ENCODE measurements at regions not wholly inside any gene's neighbourhood (a gene's known extent, or its start where the extent isn't known, plus 50 kb on each side); places are given as distances from the start of the nearest gene placed in this dataset.

DNA sequence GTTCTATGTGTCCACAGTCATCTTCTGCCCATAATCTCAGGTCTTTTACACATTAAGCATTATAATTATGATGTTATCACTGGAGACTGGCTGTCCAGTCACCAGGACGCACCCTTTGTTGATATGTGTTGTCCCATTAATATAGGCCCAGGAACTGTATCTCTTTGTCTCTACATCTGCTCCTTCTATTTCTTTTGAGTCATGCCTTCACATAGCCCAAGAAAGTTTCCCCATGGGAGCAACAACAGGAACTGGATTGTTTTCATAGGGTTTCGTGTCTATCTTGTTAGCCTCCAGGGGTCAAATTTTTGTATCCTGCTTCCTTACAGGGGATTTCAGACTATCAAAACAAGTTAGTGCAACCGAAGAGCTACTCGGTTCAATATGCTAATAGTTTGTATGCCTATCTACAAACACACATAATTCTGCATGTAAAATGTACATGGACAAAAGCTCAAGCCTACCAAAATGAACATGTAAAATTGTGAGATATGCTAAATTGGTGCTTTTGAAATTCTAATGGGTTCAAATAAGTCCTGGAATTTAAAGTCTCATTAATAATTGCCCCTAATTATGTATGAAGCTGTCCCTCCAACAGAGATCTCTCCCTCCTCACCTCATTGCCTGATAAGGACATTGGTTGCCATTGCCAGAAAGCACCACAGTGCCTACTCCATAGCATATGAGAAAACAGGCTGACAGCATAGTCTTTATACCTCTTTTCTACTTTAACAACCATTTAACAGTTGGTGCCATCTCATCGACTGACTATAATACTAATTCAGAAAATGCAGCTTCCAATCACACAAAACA lies 99.8 kb upstream of the DIO2 start:
- TF ChIP-seq, protein P1, sequence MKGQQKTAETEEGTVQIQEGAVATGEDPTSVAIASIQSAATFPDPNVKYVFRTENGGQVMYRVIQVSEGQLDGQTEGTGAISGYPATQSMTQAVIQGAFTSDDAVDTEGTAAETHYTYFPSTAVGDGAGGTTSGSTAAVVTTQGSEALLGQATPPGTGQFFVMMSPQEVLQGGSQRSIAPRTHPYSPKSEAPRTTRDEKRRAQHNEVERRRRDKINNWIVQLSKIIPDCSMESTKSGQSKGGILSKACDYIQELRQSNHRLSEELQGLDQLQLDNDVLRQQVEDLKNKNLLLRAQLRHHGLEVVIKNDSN (CRISPR knock-in tag; IDR thresholded peaks at IDR 0.05), result no peak
- no peak for TF ChIP-seq GABPB1 (CRISPR knock-in tag; IDR thresholded peaks at IDR 0.05)
- TF ChIP-seq ZNF512 (CRISPR knock-in tag; IDR thresholded peaks at IDR 0.05; ENCODE audit: borderline replicate concordance), result no peak
- no peak for TF ChIP-seq SP1 (CRISPR knock-in tag; conservative IDR thresholded peaks at IDR 0.05)
- TF ChIP-seq, protein P2, sequence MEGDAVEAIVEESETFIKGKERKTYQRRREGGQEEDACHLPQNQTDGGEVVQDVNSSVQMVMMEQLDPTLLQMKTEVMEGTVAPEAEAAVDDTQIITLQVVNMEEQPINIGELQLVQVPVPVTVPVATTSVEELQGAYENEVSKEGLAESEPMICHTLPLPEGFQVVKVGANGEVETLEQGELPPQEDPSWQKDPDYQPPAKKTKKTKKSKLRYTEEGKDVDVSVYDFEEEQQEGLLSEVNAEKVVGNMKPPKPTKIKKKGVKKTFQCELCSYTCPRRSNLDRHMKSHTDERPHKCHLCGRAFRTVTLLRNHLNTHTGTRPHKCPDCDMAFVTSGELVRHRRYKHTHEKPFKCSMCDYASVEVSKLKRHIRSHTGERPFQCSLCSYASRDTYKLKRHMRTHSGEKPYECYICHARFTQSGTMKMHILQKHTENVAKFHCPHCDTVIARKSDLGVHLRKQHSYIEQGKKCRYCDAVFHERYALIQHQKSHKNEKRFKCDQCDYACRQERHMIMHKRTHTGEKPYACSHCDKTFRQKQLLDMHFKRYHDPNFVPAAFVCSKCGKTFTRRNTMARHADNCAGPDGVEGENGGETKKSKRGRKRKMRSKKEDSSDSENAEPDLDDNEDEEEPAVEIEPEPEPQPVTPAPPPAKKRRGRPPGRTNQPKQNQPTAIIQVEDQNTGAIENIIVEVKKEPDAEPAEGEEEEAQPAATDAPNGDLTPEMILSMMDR (IDR thresholded peaks at IDR 0.05), result no peak
- TF ChIP-seq, protein P3, sequence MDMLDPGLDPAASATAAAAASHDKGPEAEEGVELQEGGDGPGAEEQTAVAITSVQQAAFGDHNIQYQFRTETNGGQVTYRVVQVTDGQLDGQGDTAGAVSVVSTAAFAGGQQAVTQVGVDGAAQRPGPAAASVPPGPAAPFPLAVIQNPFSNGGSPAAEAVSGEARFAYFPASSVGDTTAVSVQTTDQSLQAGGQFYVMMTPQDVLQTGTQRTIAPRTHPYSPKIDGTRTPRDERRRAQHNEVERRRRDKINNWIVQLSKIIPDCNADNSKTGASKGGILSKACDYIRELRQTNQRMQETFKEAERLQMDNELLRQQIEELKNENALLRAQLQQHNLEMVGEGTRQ (CRISPR knock-in tag; IDR thresholded peaks at IDR 0.05), result no peak
- TF ChIP-seq CREB1 (CRISPR knock-in tag; IDR thresholded peaks at IDR 0.05), result no peak
- no peak for TF ChIP-seq E2F4 (CRISPR knock-in tag; IDR thresholded peaks at IDR 0.05; ENCODE audit: borderline replicate concordance, low read depth)
